Endothelial cell (in vitro differentiated cells): ENCODE measurements at regions not wholly inside any gene's neighbourhood (a gene's known extent, or its start where the extent isn't known, plus 50 kb on each side); places are given as distances from the start of the nearest gene placed in this dataset.

Experiments used
- DNase-seq: peaks from one replicate; pipeline ENCODE4 v3.0.0; 2021; ENCODE audit warnings: low spot score
- H3K27ac Mint-ChIP-seq: one replicate; pipeline ENCODE4 v1.8.0; 2021; ENCODE audit warnings: mixed read lengths, inconsistent platforms; ENCODE audit not compliant: unreplicated experiment
- H3K27me3 Mint-ChIP-seq: one replicate; pipeline ENCODE4 v1.8.0; 2021; ENCODE audit warnings: mild to moderate bottlenecking, moderate library complexity, mixed read lengths, inconsistent platforms; ENCODE audit not compliant: unreplicated experiment
- H3K36me3 Mint-ChIP-seq: one replicate; pipeline ENCODE4 v1.8.0; 2021; ENCODE audit warnings: mild to moderate bottlenecking, low read depth, mixed read lengths, inconsistent platforms; ENCODE audit not compliant: unreplicated experiment
- H3K4me1 Mint-ChIP-seq: one replicate; pipeline ENCODE4 v1.8.0; 2021; ENCODE audit warnings: mild to moderate bottlenecking, mixed read lengths, inconsistent platforms; ENCODE audit not compliant: unreplicated experiment
- H3K4me3 Mint-ChIP-seq: one replicate; pipeline ENCODE4 v1.8.0; 2021; ENCODE audit warnings: mild to moderate bottlenecking, mixed read lengths, inconsistent platforms; ENCODE audit not compliant: unreplicated experiment
- H3K9me3 Mint-ChIP-seq: one replicate; pipeline ENCODE4 v1.8.0; 2021; ENCODE audit warnings: mixed read lengths, inconsistent platforms; ENCODE audit not compliant: unreplicated experiment
- CTCF ChIP-seq: fragments of 200-600 bp; sonication (generic); IDR thresholded peaks from one replicate; pipeline ENCODE4 v1.5.0; 2021; ENCODE audit warnings: antibody characterized with exemption; ENCODE audit not compliant: unreplicated experiment

GRCh38 chr14:27056586-27056985 lies 458.8 kb upstream of the NOVA1 start:
- H3K4me1 Mint-ChIP-seq = no peaks in the 10 kb centered on the region
- TF ChIP-seq CTCF = no peak
- no peaks in the 10 kb centered on the region for H3K9me3 Mint-ChIP-seq

GRCh38 chr14:27061299-27061698 lies 463.5 kb upstream of the NOVA1 start:
- no peak for TF ChIP-seq CTCF
- Mint-ChIP-seq H3K4me1 (no peaks in the 10 kb centered on the region), H3K27me3 (no peaks in the 10 kb centered on the region), H3K9me3 (no peaks in the 10 kb centered on the region), H3K27ac (no peak overlapping the region), H3K4me3 (no peak overlapping the region), H3K36me3 (no peaks in the 10 kb centered on the region)
- no peak for DNase-seq

More at GRCh38 chr14:27056586-27056985, 458.8 kb upstream of the NOVA1 start:
- no peak for DNase-seq
- no peak overlapping the region for H3K4me3 Mint-ChIP-seq
- H3K27ac Mint-ChIP-seq = no peak overlapping the region
- no peaks in the 10 kb centered on the region for H3K27me3 Mint-ChIP-seq
- no peaks in the 10 kb centered on the region for H3K36me3 Mint-ChIP-seq

- Mint-ChIP-seq H3K4me1 (no peaks in the 10 kb centered on the region), H3K27ac (no peak overlapping the region), H3K27me3 (no peaks in the 10 kb centered on the region), H3K36me3 (no peaks in the 10 kb centered on the region), H3K4me3 (no peak overlapping the region), H3K9me3 (no peaks in the 10 kb centered on the region)
- no peak for DNase-seq
- TF ChIP-seq CTCF = no peak
These were observed 466.1 kb upstream of the NOVA1 start for GRCh38 chr14:27063959-27064358.

- Mint-ChIP-seq H3K27ac (no peak overlapping the region), H3K4me3 (no peak overlapping the region), H3K9me3 (no peaks in the 10 kb centered on the region), H3K27me3 (no peaks in the 10 kb centered on the region), H3K36me3 (no peaks in the 10 kb centered on the region), H3K4me1 (no peaks in the 10 kb centered on the region)
- DNase-seq = no peak
- no peak for TF ChIP-seq CTCF
These were observed 468.1 kb upstream of the NOVA1 start for GRCh38 chr14:27065886-27066285.

GRCh38 chr14:27067961-27068360 lies 470.1 kb upstream of the NOVA1 start:
- no peak for TF ChIP-seq CTCF
- no peak for DNase-seq

More at GRCh38 chr14:27067961-27068360, 470.1 kb upstream of the NOVA1 start:
- Mint-ChIP-seq H3K27ac (no peak overlapping the region), H3K4me3 (no peak overlapping the region), H3K27me3 (no peaks in the 10 kb centered on the region), H3K9me3 (no peaks in the 10 kb centered on the region), H3K36me3 (no peaks in the 10 kb centered on the region), H3K4me1 (no peaks in the 10 kb centered on the region)
